Right renal cortex interstitium (tissue), 3 donors: ENCODE measurements at regions not wholly inside any gene's neighbourhood (a gene's known extent, or its start where the extent isn't known, plus 50 kb on each side); places are given as distances from the start of the nearest gene placed in this dataset.

ENCODE experiments used
- DNase-seq, 3 donors: peaks; one replicate each; pipeline ENCODE4 v3.0.0-alpha.2; 2013; ENCODE audit warnings: low read depth in 3 of 3, low spot score in 2 of 3

- no peak for DNase-seq
Observed at GRCh38 chr13:91168386-91168711, 179.1 kb upstream of the MIR17HG start.

- DNase-seq = no peak
Observed at GRCh38 chr13:91169321-91170050, 178.0 kb upstream of the MIR17HG start.

DNA sequence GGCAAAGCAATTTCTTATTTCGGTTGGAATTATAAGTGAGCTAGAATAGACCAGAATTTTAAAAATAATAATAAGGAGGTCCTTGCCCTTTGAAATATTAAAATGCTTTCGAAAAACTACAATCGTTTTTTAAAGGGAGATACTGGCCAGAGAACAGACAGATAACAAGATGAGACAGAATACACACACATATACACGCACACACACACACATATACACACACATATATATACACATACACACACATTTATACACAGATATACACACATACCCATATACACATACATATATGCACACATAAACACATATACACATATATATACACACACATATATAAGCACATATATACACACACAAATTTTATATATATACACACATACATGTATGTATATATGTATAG, 175.3 kb upstream of the MIR17HG start:
- DNase-seq = no peak

GRCh38 chr13:91174886-91175501, 172.5 kb upstream of the MIR17HG start:
- no peak for DNase-seq

GRCh38 chr13:91178099-91178498, 169.4 kb upstream of the MIR17HG start:
- no peak for DNase-seq

GRCh38 chr13:91181892-91182291, 165.6 kb upstream of the MIR17HG start:
- DNase-seq = no peak

GRCh38 chr13:91184244-91184926, 163.1 kb upstream of the MIR17HG start:
- no peak for DNase-seq

DNA sequence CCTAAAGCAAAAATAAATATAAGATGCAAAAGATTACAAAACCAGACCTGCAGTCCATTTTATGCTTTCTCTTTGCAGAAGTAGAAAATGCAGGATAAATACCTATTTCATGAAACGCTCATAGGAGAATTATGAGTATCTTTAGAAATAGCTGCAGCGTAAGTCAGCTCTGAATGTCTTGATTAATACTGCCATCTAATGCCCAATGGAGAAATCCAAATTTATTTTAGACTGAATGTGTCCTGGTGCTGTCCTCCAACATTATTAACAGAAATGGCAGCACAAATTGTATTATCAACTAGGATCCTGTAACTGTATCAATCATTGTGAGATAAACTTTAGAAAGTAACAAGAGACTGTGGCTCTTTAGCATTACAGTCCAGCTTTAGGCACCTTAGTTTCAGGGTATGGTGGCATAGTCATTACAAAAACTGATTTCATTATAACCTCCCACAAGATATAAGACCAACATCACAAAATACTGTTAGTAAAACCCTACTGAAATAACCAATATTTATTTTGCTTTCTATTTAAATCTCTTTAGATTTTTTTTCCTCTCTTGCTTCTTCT, 162.1 kb upstream of the MIR17HG start:
- DNase-seq = no peak

- DNase-seq = no peak
Observed at GRCh38 chr13:91187522-91187921, 160.0 kb upstream of the MIR17HG start.

- no peak for DNase-seq
Observed at GRCh38 chr13:91189506-91189905, 158.0 kb upstream of the MIR17HG start.

DNA sequence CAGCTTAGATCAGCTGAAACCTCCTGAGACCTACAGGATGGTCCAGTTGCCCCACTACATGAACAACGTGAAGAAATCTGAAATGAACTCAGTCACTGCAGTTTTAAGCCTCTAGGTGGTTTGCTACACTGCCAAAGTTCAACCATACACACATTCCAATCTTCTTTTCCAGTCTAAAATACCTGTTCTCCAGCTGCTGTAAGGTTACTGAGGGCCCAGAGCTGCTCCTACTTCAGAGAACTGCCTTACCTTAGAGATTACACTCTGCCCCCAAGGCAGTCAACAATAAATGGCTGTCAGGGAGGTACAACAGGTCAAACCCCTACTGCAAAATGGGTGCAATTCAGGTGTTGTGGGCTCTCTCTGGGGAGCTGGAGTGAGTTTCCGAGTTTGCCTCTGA, 154.1 kb upstream of the MIR17HG start:
- DNase-seq = no peak

- no peak for DNase-seq
Observed at GRCh38 chr13:91195789-91196188, 151.7 kb upstream of the MIR17HG start.

DNA sequence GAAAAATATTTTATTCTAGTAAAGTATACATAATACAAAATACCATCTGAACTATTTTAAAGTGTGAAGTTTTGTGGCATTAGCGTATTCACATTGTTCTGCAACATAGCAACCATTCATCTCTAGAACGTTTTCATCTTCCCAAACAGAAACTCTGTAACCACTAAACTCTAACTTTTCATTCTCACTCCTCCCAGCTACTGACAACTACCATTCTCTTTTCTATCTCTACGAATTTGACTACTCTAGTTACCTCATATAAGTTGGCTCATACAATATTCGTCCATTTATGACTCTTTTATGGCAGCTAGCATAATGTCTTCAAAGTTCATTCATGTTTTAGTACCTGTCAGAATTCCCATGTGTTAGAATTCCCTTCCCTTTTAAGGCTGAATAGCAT, 150.5 kb upstream of the MIR17HG start:
- DNase-seq = no peak

DNA sequence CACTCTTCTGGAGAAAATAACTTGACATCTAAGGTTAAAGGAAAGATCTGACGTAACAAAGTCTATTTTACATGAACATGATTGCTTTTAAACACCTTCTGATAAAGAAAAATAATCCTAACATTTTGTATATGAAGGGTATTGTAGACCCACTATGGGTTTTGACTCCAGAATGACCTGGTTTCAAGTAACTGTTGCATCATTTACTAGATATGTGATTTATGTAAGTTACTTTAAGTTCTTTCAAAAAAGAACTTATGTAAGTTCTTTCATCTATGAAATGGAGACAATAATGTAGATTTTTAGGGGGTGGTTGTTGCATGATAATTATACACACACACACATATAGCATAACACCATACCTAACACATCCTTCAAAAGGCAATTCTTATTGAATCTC, 147.6 kb upstream of the MIR17HG start:
- DNase-seq = no peak

DNA sequence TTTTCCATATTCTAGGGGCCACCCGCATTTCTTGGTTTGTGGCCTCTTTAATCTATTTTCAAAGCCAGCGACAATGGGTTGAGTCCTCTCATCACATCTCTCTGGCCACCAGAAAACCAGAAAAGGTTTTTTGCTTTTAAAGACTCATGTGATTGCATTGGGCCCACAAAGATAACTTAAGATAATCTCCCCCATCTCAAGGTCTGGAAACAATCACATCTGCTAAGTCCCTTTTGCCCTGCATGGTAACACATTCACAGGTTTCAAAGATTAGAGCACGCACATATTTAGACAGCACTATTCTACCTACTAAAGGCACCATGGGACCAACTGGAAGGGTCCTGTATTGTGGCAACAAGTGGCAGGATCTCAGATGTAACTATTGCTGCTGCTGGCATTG, 147.0 kb upstream of the MIR17HG start:
- no peak for DNase-seq

GRCh38 chr13:91203430-91203829, 144.1 kb upstream of the MIR17HG start:
- no peak for DNase-seq

DNA sequence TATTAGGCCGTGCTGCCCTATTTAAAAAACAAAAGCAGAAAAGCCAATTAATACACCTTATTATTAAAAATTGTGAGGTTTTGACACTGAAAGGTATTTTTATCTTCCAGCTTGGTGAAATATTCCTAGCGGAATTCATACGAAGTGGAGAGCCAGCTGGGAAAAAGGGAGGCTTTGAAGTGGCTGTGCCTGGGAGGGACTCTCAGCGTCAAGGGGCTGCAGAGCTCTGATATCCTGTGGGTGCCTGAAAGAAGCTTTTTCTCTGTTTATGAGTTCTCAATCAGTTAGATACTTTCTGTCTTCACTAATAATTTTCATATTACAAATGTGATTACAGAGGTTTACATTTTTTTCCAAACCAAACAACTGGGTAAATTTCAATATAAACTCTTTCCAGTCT, 140.2 kb upstream of the MIR17HG start:
- DNase-seq = no peak

- no peak for DNase-seq
Observed at GRCh38 chr13:91211510-91211909, 136.0 kb upstream of the MIR17HG start.

GRCh38 chr13:91212231-91212630, 135.3 kb upstream of the MIR17HG start:
- no peak for DNase-seq

DNA sequence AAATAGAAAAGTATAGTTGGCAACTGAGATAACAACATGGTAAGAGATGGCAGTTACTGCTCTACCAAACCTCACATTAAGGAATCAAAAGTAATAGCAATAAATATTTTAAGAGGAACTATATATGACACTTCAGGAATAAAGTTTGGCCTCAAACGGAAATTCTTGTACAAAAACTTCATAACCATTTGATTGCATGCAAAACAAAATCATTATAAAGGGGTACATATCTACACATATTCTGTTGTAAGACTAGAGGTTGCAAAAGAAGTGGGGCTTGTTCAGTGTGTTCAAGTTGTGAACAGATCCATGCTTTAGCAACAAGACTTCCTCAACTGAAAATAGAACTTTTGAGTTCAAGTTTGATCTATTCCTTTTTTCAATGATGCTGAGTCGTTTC, 133.5 kb upstream of the MIR17HG start:
- no peak for DNase-seq

DNA sequence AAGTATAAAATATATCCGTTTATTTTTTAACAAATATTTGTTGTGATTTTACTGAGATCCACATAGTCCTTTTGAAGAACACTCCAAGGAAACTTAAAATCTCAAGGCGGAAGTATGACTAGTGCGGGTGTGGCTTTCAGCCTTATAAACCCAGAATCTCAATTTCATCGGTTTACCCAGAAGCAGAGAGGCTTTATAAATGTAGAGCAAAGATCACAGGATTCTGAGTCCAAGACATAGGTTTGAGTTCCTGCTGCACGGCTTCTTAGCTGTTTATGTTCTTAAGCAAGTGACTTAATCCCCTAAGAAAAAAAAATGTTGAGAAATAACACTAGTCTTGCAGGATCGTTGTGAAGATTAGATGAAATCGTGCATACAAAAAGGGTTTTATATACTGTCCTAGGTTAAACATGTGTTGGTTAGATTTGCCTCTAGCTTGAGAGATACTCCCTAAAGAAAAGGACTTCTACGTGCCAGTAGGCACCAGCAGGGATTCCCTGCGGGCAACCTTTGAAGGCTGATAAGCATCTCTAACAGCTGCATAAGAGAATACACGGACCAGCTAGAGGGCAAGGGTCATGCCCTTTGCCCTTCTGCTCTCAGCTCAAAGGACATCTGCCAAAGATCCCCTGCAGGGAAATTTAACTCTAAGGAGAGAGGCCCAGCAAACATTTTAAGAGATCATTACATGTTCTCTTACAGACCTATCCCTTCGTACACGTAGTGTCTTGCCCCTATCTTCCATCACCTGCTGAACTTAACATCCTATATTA, 130.4 kb upstream of the MIR17HG start:
- no peak for DNase-seq
